ENCODE measurements at regions not wholly inside any gene's neighbourhood (a gene's known extent, or its start where the extent isn't known, plus 50 kb on each side); places are given as distances from the start of the nearest gene placed in this dataset.
"Not testable (repeated sequence)": the region's sequence is repeated elsewhere in the genome, so short reads cannot be mapped to it uniquely, and the experiment has no call there.

DNA sequence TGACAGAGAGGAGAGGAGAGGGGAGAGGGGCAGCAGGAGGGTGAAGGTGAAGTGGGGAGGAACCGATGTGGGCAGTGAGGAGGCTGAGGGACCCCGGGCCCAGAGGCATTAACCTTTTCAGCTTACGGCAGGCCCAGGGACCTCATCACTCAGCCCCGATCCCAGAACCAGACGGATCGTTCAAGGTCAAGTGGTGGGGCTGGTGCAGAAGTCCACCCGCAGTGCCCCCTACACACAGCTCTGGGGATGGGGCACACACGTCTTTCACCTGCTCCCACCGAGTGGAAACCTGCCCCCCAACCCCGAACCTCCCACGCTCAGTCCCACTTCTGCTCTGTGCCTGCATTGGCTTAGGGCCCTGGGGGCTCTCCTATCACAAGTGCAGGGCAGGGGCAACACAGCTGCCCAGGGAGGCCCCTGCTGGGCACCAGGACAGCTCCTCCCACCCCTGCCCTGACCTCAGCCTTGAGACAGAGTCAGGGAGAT lies 81.9 kb upstream of the GOLGA6L4 start:
- not testable (repeated sequence) for DNase-seq

DNA sequence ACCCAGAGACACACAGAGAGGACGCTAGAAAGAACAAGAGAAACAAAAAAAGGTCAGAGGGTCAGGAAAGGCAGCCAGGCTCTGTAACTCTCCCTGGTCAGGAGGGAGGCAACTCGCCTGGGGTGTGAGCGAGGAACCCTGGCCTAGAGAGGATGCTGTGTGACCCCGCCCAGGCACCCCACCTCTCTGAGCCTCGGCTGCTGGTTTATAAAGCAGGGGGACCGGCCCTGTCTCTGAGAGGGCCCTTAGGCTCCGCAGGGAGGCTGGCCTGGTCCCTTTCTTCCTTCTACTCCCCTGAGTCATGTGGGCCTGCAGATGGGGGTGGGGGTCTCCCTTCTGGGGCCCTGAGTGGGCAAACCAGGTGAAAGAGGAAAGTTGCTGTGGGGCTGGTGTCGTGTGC lies 81.3 kb upstream of the GOLGA6L4 start:
- DNase-seq: not testable (repeated sequence)

DNA sequence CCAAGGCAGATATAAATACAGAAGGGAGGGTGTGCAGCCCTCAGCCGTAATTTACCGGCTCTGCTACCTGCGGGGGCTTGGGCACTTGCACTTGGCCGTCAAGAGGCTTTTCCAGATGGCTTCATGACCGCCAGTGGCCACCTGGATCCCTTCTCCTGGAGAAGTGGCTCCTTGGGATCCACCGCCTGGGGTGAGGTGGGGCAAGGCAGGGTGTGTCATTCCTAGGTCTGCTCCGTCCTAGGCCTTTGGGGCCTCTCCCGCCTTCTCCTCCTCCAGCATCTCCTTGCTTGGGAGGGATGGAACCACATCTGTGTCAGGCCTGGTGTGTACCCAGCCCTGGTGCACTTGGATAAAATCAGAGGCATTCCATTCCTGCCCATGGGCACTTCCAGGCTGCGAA lies 80.8 kb upstream of the GOLGA6L4 start:
- not testable (repeated sequence) for DNase-seq

GRCh38 chr15:84155792-84156587 lies 79.6 kb upstream of the GOLGA6L4 start:
- peak; percentile 17 for DNase-seq

DNA sequence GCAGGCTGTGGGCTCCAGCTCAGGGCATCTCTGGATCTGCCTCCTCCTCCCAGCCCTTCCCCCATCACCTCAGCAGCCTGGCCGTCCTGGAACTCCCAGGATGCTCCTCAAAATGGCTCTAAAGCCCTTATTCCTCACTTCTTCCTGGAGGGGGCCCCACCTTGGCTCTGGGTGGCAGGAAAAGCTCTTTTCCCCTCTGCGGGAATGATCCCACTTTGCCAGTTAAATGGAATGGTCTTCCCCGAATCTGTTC lies 79.1 kb upstream of the GOLGA6L4 start:
- DNase-seq: not testable (repeated sequence)

- DNase-seq: not testable (repeated sequence)
Measured at GRCh38 chr15:84157056-84157632, 78.4 kb upstream of the GOLGA6L4 start.

GRCh38 chr15:84157857-84158256 lies 77.7 kb upstream of the GOLGA6L4 start:
- not testable (repeated sequence) for DNase-seq

- not testable (repeated sequence) for DNase-seq
Measured at GRCh38 chr15:84159346-84160269, 76.0 kb upstream of the GOLGA6L4 start.

DNA sequence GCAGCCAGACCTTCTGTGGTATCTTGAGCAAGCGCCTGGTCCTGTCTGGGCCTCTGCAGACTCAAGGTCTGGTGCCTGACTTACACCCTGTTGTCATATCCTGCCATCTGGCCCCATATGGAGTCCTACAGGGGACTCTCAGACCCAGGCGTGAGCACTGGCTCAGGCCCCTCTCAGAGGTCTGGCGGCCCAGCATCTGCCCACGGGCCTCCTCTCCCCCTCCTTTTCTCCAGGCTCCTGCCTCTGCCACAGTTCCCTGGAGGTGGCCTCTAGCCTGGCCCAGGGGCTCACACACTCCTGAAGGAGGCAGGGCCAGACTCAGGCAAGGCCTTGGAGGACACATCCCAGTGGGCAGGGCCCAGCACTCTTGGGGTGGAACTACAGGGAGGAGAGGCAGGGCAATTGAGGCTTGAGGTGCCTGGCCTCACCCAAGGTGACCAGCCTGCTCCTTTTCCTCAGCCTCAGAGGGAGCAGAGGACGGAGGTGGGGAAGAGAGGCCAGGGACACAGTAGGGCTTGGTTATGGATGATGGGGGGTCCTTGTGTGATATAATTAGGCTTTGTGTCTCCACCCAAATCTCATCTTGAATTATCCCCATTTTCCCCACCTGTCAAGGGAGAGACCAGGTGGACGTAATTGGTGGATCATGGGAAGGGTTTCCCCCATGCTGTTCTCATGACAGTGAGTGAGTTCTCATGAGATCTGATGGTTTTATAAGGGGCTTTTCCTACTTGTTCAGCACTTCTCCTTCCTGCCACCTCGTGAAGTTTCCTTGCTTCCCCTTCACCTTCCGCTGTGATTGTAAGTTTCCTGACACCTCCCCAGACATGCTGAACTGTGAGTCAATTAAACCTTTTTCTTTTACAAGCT lies 70.9 kb upstream of the GOLGA6L4 start:
- not testable (repeated sequence) for DNase-seq

DNA sequence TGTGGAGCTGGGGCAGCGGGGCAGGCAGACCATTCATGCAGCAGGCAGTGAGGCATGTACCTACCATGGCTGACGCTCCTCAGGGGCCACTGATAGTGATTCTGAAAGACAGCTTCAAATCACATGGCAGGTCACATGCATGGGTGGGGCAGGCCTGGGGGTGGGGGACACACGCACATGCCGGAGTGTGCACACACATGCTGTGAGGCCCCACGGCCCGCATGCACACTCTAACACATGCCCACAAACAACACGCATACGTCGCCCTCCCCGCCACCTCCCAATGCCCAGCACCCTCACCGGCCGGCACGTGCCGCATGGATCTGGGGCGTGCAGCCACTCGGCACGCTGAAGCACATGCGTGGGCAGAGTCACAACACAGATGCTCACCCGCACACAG lies 65.5 kb upstream of the GOLGA6L4 start:
- not testable (repeated sequence) for DNase-seq

GRCh38 chr15:84173231-84173610 lies 62.4 kb upstream of the GOLGA6L4 start:
- DNase-seq: not testable (repeated sequence)
